SK-N-MC (cell line): ENCODE measurements at regions not wholly inside any gene's neighbourhood (a gene's known extent, or its start where the extent isn't known, plus 50 kb on each side); places are given as distances from the start of the nearest gene placed in this dataset.

Source experiments
- EZH2 ChIP-seq: fragments of 200-600 bp; sonication (generic); IDR thresholded peaks from one replicate; pipeline ENCODE4 v1.6.1; 2017; ENCODE audit warnings: antibody characterized with exemption
- POLR2AphosphoS5 ChIP-seq: IDR thresholded peaks from 2 replicates; pipeline ENCODE4 v1.6.1; 2012; ENCODE audit warnings: mild to moderate bottlenecking, low read depth, low read length, borderline replicate concordance

GRCh38 chr12:32946504-32947131 is 50.0 kb upstream of the PKP2 start:
- TF ChIP-seq EZH2 = no peak
- TF ChIP-seq POLR2AphosphoS5 = no peak
